ENCODE measurements at regions not wholly inside any gene's neighbourhood (a gene's known extent, or its start where the extent isn't known, plus 50 kb on each side); places are given as distances from the start of the nearest gene placed in this dataset.

- no peak overlapping the region for H3K4me2 ChIP-seq (ENCODE audit: extremely low read depth, insufficient read depth, low read length)
- no peaks in the 10 kb centered on the region for H3K79me2 ChIP-seq (ENCODE audit: control insufficient read depth, insufficient read depth, low read length)
- TF ChIP-seq CTCF (conservative IDR thresholded peaks at IDR 0.05 in 1 of 2, IDR thresholded peaks at IDR 0.05 in 1 of 2; ENCODE audit: low read depth in 1 of 2, low read length in 2 of 2) (no peak), EZH2 (IDR thresholded peaks at IDR 0.05; ENCODE audit: low read length, missing control alignments) (no peak)
- H3K27me3 ChIP-seq (ENCODE audit: control insufficient read depth, insufficient read depth, low read length): no peaks in the 10 kb centered on the region
- no peaks in the 10 kb centered on the region for H3K36me3 ChIP-seq (ENCODE audit: control insufficient read depth, insufficient read depth, low read length)
- DNase-seq (ENCODE audit: low read depth in 2 of 2): no peak
- no peaks in the 10 kb centered on the region for H3K9me3 ChIP-seq (ENCODE audit: control insufficient read depth, insufficient read depth, low read depth, low read length)
- H3K9ac ChIP-seq (ENCODE audit: insufficient read depth, low read length): no peak overlapping the region
- H2AFZ ChIP-seq (ENCODE audit: low read length): no peak overlapping the region
- H3K4me3 ChIP-seq (replicated peaks in 1 of 4; ENCODE audit: control extremely low read depth in 1 of 4, insufficient read depth in 1 of 4, low read depth in 3 of 4, low read length in 4 of 4): no peak overlapping the region
- H4K20me1 ChIP-seq (ENCODE audit: control insufficient read depth, extremely low read depth, insufficient read depth, low read length): no peaks in the 10 kb centered on the region
- H3K4me1 ChIP-seq (ENCODE audit: control insufficient read depth, extremely low read depth, insufficient read depth, low read length): no peaks in the 10 kb centered on the region
- H3K27ac ChIP-seq (ENCODE audit: insufficient read depth, low read length): no peak overlapping the region
These were observed 398.2 kb upstream of the TRPC7 start for GRCh38 chr5:136763548-136763947.

GRCh38 chr5:136754216-136754615 is 388.9 kb upstream of the TRPC7 start:
- H3K4me1 ChIP-seq (ENCODE audit: control insufficient read depth, extremely low read depth, insufficient read depth, low read length): no peaks in the 10 kb centered on the region
- DNase-seq (ENCODE audit: low read depth in 2 of 2): no peak
- H3K9ac ChIP-seq (ENCODE audit: insufficient read depth, low read length): no peak overlapping the region
- TF ChIP-seq CTCF (conservative IDR thresholded peaks at IDR 0.05 in 1 of 2, IDR thresholded peaks at IDR 0.05 in 1 of 2; ENCODE audit: low read depth in 1 of 2, low read length in 2 of 2) (no peak), EZH2 (IDR thresholded peaks at IDR 0.05; ENCODE audit: low read length, missing control alignments) (no peak)
- no peaks in the 10 kb centered on the region for H3K79me2 ChIP-seq (ENCODE audit: control insufficient read depth, insufficient read depth, low read length)
- H3K4me3 ChIP-seq (replicated peaks in 1 of 4; ENCODE audit: control extremely low read depth in 1 of 4, insufficient read depth in 1 of 4, low read depth in 3 of 4, low read length in 4 of 4): no peak overlapping the region
- no peaks in the 10 kb centered on the region for H4K20me1 ChIP-seq (ENCODE audit: control insufficient read depth, extremely low read depth, insufficient read depth, low read length)
- no peak overlapping the region for H3K27ac ChIP-seq (ENCODE audit: insufficient read depth, low read length)
- H3K4me2 ChIP-seq (ENCODE audit: extremely low read depth, insufficient read depth, low read length): no peak overlapping the region
- H3K9me3 ChIP-seq (ENCODE audit: control insufficient read depth, insufficient read depth, low read depth, low read length): no peaks in the 10 kb centered on the region
- H3K36me3 ChIP-seq (ENCODE audit: control insufficient read depth, insufficient read depth, low read length): no peaks in the 10 kb centered on the region
- H3K27me3 ChIP-seq (ENCODE audit: control insufficient read depth, insufficient read depth, low read length): no peaks in the 10 kb centered on the region
- H2AFZ ChIP-seq (ENCODE audit: low read length): no peak overlapping the region

- H3K27ac ChIP-seq (ENCODE audit: insufficient read depth, low read length): no peak overlapping the region
- no peak overlapping the region for H3K9ac ChIP-seq (ENCODE audit: insufficient read depth, low read length)
- no peaks in the 10 kb centered on the region for H3K27me3 ChIP-seq (ENCODE audit: control insufficient read depth, insufficient read depth, low read length)
- DNase-seq (ENCODE audit: low read depth in 2 of 2): peak in 1 of 2 donors; percentile 20
- H3K79me2 ChIP-seq (ENCODE audit: control insufficient read depth, insufficient read depth, low read length): no peaks in the 10 kb centered on the region
- no peak overlapping the region for H3K4me3 ChIP-seq (replicated peaks in 1 of 4; ENCODE audit: control extremely low read depth in 1 of 4, insufficient read depth in 1 of 4, low read depth in 3 of 4, low read length in 4 of 4)
- H4K20me1 ChIP-seq (ENCODE audit: control insufficient read depth, extremely low read depth, insufficient read depth, low read length): no peaks in the 10 kb centered on the region
- H3K4me2 ChIP-seq (ENCODE audit: extremely low read depth, insufficient read depth, low read length): no peak overlapping the region
- no peak overlapping the region for H2AFZ ChIP-seq (ENCODE audit: low read length)
- no peaks in the 10 kb centered on the region for H3K36me3 ChIP-seq (ENCODE audit: control insufficient read depth, insufficient read depth, low read length)
- TF ChIP-seq CTCF (conservative IDR thresholded peaks at IDR 0.05 in 1 of 2, IDR thresholded peaks at IDR 0.05 in 1 of 2; ENCODE audit: low read depth in 1 of 2, low read length in 2 of 2) (no peak), EZH2 (IDR thresholded peaks at IDR 0.05; ENCODE audit: low read length, missing control alignments) (no peak)
- H3K4me1 ChIP-seq (ENCODE audit: control insufficient read depth, extremely low read depth, insufficient read depth, low read length): no peaks in the 10 kb centered on the region
- H3K9me3 ChIP-seq (ENCODE audit: control insufficient read depth, insufficient read depth, low read depth, low read length): no peaks in the 10 kb centered on the region
These were observed 385.0 kb upstream of the TRPC7 start for GRCh38 chr5:136750224-136750862.
